GM19438 (cell line): ENCODE measurements at regions not wholly inside any gene's neighbourhood (a gene's known extent, or its start where the extent isn't known, plus 50 kb on each side); places are given as distances from the start of the nearest gene placed in this dataset.

Source experiments
- ATAC-seq: cut with Tn5 transposase; IDR thresholded peaks from one replicate; pipeline ENCODE4 v1.9.1; 2021; ENCODE audit warnings: low read depth; ENCODE audit not compliant: unreplicated experiment

DNA sequence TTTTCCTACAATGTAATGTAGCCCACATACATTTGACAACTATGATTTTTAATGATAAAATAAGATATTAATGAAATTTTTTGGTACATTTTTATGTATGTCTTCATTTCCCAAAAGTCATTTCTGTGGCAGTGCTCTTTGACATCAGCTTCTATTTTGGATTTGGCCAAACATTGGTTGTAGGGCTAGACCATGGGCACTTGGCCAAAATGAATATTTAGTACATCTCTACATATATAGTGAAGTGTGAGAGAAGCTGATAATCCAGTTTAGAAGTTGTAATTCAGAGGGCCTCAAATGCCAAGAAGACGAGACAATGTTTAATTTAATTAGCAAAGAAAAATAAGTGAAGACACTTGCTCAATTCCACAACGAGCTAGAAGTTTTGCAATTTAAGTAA lies 724.9 kb upstream of the SOX9 start:
- ATAC-seq = no peak

GRCh38 chr17:71396711-71397110 lies 724.1 kb upstream of the SOX9 start:
- no peak for ATAC-seq

GRCh38 chr17:71398025-71398424 lies 722.8 kb upstream of the SOX9 start:
- ATAC-seq = no peak

GRCh38 chr17:71398800-71399219 lies 722.0 kb upstream of the SOX9 start:
- ATAC-seq = no peak

GRCh38 chr17:71399221-71399620 lies 721.6 kb upstream of the SOX9 start:
- no peak for ATAC-seq

GRCh38 chr17:71399649-71400048 lies 721.2 kb upstream of the SOX9 start:
- no peak for ATAC-seq

DNA sequence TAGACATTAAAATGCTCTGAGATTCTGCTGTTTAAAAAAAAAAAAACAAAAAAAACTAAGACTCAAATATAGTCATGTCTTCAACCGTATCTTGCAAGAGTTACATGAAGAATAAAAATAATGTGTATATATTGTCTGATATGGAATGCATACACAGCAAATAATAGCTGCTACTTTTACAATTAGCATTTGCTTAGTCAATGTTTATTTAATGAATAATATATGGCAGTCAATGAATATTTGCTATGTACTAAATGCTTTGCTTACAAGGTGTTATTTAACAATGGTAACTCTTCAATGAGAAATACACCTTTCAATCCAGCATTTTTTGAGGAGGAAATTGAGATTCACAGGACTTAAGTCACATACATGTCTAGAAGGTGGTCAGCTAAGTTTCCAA lies 718.8 kb upstream of the SOX9 start:
- no peak for ATAC-seq

DNA sequence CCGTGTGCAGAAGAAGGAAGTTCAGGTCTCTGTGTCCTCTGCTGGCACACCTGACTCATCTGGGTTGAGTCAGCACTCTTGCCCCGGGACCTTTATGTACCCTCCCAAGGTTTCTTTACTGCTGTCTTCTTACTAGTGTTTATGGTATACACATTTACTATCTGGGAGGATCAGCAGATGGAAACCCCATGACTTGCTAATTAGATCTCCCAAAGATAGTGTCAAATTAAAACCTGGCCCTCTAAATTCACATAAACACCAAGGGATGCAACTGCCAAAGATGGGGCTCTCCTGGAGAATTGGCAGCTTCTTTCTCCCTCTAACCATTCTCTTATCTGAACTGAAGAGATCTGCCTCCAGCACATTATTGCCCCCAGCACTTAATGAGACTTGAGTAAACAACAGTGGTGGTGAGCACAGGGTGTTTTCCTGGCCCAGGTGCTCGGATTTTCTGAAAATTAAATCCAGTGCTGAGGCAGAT lies 718.1 kb upstream of the SOX9 start:
- ATAC-seq = no peak

DNA sequence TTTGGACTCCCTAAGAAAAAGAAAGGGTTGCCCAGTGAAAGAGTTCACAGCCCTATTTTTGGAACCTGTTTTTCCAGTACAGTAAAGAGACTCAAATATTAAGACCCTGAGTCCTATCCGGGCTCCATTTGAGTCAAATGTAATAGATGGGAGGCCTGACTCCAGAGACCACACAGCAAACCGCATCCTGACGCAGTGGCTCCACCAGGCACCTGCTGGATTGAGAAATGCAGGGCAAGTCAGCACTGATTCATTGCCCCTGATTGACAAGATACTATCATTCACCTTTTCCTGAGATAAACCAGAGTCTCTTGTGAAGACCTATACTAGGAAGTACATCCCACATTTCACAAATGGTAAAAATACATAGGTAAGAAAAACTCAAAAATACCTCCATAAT lies 715.7 kb upstream of the SOX9 start:
- ATAC-seq = no peak

DNA sequence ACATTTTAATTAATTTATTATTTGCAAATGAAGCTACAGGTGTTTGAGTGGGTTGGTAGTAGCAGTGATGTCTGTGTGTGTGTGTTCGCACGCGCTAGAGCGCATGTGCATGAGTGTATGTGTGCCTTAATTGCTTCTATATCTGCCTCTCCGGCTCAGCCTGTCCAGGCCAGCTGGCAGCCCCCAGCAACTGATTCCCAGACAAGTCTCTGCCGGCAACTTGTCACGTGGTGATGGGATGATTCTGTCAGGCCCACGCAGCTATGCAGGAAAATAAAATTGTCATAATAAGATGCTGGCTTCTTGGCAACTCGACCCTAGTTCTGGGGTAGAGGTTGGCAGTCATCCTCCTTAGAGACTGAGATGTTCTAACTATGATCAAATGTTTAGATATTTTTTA lies 712.8 kb upstream of the SOX9 start:
- no peak for ATAC-seq

DNA sequence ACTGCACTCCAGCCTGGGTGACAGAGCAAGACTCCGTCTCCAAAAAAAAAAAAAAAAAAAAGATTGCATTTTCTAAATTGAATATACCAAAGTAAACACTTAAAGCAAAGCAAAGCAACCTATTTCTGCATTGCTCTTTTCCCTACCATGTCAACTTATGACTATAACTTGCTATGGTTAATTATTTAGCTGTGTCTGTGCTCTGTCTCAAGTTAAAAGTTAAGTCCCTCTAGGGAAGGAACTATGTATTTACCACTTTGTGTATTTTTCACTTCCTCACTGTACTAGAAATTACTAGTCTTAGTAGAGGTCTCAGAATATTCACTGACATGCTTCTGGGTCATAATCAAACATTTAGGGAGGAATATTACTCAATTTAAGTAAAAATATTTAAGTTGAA lies 711.7 kb upstream of the SOX9 start:
- ATAC-seq = no peak

- no peak for ATAC-seq
Measured at GRCh38 chr17:71409712-71410111, 711.1 kb upstream of the SOX9 start.

GRCh38 chr17:71412803-71413202 lies 708.0 kb upstream of the SOX9 start:
- ATAC-seq = no peak

DNA sequence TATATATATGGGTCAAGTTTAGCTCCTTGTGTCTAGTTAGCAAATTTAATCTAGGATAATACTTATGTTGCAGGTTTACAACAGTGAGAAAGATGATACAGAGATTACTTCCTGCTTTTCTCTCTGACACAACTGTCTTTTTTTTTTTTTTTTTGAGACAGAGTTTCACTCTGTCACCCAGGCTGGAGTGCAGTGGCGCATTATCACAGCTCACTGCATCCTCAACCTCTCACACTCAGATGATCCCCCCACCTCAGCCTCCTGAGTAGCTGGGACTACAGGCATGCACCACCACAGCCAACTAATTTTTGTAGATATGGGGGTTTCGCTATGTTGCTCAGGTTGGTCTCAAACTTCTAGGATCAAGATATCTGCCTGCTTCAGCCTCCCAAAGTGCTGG lies 706.9 kb upstream of the SOX9 start:
- ATAC-seq = no peak

GRCh38 chr17:71417142-71417541 lies 703.7 kb upstream of the SOX9 start:
- no peak for ATAC-seq

GRCh38 chr17:71422968-71423367 lies 697.9 kb upstream of the SOX9 start:
- ATAC-seq = no peak

GRCh38 chr17:71423871-71424546 lies 696.8 kb upstream of the SOX9 start:
- no peak for ATAC-seq

- no peak for ATAC-seq
Measured at GRCh38 chr17:71427801-71428200, 693.0 kb upstream of the SOX9 start.

DNA sequence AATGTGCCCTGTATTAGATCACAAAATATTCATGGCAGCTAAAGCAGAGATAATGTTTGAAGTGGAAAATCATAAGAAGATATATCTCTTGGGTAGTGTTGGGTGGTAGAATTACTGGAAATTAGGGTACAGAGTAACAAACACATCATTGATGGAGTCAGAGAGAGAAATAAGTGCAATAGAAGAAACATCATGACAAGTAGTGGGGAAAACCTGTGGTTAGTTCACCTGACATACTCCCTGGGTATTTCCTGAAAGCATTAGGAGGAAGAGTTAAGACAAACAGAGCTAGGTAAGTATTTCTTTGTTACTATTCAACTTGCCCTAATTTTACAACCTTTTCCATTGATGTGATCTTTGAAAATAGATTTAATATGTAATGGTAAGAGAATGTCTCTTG lies 691.9 kb upstream of the SOX9 start:
- no peak for ATAC-seq

- no peak for ATAC-seq
Measured at GRCh38 chr17:71430281-71430680, 690.5 kb upstream of the SOX9 start.

DNA sequence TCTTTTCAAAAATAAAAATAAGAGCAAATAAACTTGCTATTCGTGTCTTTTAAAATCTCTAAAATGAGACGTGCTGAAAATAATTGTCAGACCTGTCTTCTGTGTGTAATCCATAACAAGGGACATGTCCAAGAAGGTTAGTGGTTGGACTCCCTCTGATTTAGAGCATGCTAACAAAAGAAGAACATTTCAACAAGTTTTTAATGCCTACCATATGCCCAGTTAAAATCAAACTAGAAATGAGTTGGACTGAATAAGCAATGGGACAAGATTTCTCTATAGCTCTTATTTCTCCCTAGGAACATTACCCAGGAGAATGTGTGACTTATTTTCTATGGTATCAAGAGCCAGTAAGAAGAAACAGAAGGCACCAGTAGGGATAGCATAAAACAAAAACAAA lies 689.7 kb upstream of the SOX9 start:
- no peak for ATAC-seq

DNA sequence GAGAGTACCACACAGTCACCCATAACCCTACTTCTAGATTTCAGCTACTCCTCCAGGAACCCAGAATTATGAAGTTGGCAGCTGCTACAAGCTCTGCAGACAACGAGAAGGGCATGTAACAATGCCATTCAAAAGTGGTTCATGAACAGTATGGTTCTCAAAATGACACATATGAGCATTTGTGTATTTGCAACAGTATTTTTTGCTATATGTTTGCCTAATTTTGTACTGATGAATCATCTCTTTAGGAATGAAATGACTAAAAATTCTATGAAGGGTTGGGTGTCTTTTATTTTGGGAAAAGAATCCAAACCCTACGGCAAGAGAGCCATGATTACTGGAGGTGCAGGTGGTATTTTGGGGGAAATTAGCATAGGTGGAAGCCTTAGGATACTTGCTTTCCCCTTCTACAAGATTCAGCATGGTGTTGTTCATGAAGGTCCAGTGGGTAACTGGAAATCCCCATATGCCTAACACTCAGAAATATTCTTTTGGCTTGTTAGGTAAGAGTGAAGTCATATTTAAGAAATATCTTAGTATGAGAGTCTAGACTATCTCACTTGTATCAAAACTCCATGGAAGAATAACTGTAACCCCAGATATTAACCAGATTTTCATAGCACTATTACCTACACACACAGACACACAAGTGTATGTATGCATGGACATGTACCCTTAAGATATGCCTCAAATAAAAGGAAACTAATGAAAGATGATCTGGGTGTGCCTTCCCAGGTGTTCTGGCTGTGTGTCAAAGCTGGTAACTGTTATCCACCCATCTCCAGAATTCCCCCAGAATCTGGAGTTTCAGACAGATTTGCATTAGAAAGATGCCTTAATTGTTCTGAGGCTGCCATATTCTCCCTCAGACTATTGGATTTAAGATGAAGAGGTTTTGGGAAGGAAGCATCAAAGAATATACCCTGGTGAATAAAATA lies 688.2 kb upstream of the SOX9 start:
- ATAC-seq = no peak
